ENCODE measurements at regions not wholly inside any gene's neighbourhood (a gene's known extent, or its start where the extent isn't known, plus 50 kb on each side); places are given as distances from the start of the nearest gene placed in this dataset.

DNA sequence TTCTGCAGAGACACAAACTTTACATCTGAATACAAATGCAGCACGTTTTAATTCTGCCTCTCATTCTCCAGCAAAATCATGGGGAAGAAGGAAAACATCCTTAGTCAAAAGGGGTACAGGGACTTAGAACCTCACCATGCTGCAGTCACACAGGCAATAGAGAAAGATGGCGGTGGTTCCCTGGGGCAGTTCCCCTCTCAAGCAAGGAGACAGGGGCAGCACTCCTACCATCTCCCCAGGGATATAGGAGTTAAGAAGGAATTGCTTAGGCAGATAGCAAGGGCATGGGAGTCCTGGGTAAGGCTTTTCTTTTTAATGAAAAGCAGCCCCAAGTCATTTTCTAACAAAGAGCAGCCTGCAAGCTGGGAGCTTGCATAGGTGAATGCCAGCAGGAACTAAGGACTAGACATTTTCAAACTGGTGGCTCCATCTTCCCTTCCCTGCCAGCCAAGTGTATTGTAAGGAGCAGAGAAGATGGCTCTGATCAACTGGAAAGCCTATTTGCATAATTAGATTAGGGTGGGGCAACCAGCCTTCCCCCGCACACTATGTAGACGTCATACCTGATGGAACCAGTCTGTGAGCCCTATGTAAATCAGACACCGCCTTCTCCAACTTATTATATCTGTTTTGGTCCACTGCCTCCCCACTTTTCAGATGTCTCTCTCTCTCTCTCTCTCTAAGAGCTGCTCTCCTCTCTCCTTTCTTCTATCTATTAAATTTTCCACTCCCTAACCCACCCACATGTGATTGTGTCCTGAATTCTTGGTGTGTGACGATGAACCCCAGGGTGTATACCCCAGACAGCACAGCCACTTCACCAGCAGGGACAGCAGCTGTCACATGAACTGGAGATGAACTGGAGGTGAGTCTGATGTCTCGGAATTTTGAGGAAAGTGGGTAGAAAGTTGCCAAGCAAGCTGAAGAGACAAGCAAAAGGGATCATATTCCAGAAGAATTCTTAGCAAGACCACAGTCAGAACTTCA, 514.5 kb downstream of the IRS2 start:
- TF ChIP-seq, protein P1, sequence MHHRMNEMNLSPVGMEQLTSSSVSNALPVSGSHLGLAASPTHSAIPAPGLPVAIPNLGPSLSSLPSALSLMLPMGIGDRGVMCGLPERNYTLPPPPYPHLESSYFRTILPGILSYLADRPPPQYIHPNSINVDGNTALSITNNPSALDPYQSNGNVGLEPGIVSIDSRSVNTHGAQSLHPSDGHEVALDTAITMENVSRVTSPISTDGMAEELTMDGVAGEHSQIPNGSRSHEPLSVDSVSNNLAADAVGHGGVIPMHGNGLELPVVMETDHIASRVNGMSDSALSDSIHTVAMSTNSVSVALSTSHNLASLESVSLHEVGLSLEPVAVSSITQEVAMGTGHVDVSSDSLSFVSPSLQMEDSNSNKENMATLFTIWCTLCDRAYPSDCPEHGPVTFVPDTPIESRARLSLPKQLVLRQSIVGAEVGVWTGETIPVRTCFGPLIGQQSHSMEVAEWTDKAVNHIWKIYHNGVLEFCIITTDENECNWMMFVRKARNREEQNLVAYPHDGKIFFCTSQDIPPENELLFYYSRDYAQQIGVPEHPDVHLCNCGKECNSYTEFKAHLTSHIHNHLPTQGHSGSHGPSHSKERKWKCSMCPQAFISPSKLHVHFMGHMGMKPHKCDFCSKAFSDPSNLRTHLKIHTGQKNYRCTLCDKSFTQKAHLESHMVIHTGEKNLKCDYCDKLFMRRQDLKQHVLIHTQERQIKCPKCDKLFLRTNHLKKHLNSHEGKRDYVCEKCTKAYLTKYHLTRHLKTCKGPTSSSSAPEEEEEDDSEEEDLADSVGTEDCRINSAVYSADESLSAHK (tag by site-specific recombination; IDR thresholded peaks at IDR 0.05): no peak
- TF ChIP-seq, protein P2, sequence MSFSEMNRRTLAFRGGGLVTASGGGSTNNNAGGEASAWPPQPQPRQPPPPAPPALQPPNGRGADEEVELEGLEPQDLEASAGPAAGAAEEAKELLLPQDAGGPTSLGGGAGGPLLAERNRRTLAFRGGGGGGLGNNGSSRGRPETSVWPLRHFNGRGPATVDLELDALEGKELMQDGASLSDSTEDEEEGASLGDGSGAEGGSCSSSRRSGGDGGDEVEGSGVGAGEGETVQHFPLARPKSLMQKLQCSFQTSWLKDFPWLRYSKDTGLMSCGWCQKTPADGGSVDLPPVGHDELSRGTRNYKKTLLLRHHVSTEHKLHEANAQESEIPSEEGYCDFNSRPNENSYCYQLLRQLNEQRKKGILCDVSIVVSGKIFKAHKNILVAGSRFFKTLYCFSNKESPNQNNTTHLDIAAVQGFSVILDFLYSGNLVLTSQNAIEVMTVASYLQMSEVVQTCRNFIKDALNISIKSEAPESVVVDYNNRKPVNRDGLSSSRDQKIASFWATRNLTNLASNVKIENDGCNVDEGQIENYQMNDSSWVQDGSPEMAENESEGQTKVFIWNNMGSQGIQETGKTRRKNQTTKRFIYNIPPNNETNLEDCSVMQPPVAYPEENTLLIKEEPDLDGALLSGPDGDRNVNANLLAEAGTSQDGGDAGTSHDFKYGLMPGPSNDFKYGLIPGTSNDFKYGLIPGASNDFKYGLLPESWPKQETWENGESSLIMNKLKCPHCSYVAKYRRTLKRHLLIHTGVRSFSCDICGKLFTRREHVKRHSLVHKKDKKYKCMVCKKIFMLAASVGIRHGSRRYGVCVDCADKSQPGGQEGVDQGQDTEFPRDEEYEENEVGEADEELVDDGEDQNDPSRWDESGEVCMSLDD (tag by site-specific recombination; IDR thresholded peaks at IDR 0.05): no peak
- no peak for TF ChIP-seq TCF7L2 (IDR thresholded peaks at IDR 0.05; ENCODE audit: borderline replicate concordance, low read depth, low read length)
- no peak for TF ChIP-seq ZNF670 (tag by site-specific recombination; IDR thresholded peaks at IDR 0.05; ENCODE audit: low read depth)
- no peak for TF ChIP-seq ZNF10 (tag by site-specific recombination; IDR thresholded peaks at IDR 0.05)
- TF ChIP-seq, protein P3, sequence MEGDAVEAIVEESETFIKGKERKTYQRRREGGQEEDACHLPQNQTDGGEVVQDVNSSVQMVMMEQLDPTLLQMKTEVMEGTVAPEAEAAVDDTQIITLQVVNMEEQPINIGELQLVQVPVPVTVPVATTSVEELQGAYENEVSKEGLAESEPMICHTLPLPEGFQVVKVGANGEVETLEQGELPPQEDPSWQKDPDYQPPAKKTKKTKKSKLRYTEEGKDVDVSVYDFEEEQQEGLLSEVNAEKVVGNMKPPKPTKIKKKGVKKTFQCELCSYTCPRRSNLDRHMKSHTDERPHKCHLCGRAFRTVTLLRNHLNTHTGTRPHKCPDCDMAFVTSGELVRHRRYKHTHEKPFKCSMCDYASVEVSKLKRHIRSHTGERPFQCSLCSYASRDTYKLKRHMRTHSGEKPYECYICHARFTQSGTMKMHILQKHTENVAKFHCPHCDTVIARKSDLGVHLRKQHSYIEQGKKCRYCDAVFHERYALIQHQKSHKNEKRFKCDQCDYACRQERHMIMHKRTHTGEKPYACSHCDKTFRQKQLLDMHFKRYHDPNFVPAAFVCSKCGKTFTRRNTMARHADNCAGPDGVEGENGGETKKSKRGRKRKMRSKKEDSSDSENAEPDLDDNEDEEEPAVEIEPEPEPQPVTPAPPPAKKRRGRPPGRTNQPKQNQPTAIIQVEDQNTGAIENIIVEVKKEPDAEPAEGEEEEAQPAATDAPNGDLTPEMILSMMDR (tag by site-specific recombination; IDR thresholded peaks at IDR 0.05): no peak
- no peak for TF ChIP-seq ZFP3 (tag by site-specific recombination; IDR thresholded peaks at IDR 0.05; ENCODE audit: low read depth)
- TF ChIP-seq, protein P4, sequence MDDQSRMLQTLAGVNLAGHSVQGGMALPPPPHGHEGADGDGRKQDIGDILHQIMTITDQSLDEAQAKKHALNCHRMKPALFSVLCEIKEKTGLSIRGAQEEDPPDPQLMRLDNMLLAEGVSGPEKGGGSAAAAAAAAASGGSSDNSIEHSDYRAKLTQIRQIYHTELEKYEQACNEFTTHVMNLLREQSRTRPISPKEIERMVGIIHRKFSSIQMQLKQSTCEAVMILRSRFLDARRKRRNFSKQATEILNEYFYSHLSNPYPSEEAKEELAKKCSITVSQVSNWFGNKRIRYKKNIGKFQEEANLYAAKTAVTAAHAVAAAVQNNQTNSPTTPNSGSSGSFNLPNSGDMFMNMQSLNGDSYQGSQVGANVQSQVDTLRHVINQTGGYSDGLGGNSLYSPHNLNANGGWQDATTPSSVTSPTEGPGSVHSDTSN (CRISPR knock-in tag; IDR thresholded peaks at IDR 0.05): no peak
- no peak for TF ChIP-seq ZXDB (tag by site-specific recombination; IDR thresholded peaks at IDR 0.05)
- TF ChIP-seq ZNF785 (tag by site-specific recombination; IDR thresholded peaks at IDR 0.05): no peak
- no peak for TF ChIP-seq ZSCAN16 (tag by site-specific recombination; IDR thresholded peaks at IDR 0.05)
